HG03039 (cell line): ENCODE measurements at regions not wholly inside any gene's neighbourhood (a gene's known extent, or its start where the extent isn't known, plus 50 kb on each side); places are given as distances from the start of the nearest gene placed in this dataset.

Experiments
- ATAC-seq: cut with Tn5 transposase; IDR thresholded peaks from one replicate; pipeline ENCODE4 v1.9.1; 2021; ENCODE audit warnings: mild to moderate bottlenecking, moderate library complexity; ENCODE audit not compliant: unreplicated experiment

DNA sequence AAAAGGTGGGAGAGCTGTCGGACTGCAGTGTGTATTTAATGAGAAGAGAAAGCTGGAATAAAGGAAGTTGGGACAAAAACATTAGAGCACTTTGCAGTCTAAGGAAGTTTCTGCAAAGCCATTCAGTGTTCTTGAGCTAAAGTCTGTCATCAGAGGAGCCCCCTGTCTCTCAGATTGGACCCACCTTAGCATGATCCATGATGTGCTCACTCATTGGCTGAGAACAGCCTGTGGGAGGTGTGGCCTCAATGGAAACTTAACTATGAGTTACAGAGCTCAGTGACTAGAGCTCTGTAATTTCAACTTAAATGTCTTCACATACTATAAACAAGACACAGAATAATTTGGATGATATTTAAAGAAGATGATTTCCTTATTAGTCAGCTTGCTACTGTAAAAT, 437.0 kb downstream of the BTBD3 start:
- ATAC-seq: no peak

DNA sequence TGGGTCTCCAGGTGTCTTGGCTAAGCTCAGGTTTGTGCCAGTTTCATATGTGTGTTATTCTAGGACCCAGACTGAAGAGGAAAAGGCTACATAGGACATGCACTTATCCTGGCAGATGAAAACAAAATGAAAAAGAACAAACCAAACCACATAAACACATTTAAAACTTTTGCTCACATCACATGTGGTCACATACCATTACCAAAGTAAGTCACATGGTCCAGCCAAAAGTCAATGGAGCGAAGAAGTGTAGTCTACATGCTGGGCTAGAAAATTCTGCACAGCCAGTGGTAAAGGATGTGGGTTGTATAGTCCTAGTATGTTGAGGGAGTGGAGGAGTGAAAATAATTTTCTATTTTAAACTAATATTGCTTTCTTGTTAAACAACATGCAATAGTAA, 437.5 kb downstream of the BTBD3 start:
- no peak for ATAC-seq

DNA sequence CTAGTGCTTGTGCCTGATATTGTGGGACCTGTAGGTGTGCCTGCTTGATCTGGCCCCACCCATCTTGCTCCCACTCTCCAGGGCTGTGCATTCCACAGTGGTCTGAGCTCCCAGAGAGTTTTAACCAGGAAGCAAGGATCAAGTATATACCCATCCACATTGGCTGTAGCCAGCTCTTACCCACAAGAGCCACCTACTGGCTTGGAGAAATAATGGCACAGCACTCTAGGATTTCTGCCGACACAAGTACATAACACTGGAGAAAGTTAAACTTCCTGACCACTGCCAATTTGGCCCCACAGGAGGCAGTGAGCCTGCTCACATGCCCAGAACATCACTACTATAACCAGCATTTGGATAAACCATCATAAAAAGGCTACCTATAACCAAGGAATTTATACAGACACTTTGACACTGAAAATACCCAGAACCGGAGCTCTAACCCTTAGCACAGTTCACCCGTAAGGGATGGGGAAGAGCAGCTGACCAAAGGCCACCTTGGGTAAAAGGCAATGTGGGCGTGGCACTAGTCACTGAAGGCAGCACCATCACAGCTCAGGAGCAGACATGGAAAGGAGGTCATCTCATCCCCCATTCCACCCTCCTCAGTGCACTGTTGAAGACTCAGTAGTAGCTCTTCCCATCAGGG, 440.4 kb downstream of the BTBD3 start:
- no peak for ATAC-seq

DNA sequence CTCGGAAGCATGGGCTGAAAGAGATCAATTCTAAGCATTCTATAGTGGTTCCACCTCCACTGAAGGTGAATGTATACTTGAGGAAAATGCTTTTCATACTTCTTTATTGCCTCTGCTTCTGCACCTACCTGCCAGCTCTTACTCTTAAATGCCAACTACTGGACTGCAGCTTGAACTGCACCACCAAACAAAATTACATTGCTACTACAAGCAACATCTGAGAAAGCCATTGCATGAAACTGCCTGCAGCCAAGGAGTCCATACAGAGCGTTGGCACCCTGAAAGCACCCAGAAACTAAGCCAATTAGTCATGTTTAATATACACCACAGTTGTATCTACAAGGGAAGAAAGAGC, 440.9 kb downstream of the BTBD3 start:
- ATAC-seq: no peak

DNA sequence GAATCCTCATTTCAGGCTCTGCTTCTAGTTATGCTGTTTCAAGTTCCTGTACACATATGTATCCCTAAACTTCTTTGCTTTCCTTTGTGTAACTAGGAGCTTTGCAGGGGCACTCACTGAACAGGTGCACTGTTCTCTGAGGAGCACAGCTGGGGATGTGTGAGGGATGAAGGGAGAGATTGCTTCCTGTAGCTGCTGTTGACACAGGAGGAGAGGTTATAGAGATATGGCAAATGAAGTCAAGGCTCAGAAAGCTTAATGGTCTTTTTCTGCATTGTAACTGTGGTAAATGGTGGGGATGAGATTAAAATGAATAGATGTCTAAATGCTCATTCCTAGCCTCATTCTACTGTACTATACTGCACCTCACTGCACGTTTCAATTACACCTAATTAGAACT, 454.3 kb downstream of the BTBD3 start:
- no peak for ATAC-seq

DNA sequence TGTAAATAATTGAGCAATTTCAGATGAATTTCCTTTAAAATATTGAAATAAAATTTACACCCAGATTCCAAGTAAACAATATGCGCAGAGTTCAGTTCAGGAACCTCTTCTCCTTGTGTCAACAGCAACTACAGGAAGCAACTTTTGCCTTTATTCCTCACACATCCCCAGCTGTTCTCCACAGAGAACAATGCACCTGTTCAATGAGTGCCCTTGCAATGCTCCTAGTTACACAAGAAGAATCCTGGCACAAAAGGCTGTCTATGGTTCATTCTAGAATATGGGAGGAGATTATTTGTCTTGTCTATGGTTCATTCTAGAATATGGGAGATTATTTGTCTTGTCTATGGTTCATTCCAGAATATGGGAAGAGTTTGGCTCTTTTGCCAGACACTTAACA, 454.9 kb downstream of the BTBD3 start:
- ATAC-seq: no peak

DNA sequence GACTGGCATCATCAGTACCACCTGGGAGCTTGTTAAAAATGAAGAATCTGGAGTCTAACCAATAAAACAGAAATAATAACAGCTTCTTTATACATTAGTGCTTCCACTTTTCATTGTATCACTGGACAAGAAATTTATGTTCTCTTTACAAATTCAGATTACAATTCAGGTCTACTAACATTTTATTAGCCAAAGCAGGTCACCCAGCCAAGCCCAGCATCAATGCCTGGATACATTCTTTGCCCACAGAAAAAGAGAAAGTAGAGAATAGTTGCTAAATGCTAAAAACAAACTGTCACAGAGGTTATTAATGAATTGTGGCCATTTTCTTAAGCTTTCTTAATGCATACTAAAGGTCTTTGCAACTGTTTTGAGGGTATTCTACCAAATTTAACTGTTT, 458.3 kb downstream of the BTBD3 start:
- ATAC-seq: no peak

DNA sequence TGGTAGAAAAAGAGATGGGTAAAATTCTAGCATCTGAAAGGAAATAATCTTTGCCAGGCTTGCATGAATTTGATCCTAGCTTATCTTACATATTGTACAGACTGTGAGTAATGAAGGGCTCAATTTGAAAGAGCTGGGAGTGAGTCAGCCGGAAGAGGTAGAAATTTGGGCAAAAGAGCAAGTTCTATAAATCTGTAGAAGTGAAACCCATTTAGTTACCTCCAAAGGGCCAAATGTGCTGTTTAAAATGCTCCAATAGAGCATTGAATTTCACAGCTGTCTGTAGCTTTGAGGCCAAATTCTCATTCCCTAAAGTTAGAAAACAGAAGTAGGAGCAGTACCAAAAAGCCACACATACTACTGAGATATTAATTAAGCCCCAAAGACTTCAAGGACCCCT, 466.1 kb downstream of the BTBD3 start:
- ATAC-seq: no peak

DNA sequence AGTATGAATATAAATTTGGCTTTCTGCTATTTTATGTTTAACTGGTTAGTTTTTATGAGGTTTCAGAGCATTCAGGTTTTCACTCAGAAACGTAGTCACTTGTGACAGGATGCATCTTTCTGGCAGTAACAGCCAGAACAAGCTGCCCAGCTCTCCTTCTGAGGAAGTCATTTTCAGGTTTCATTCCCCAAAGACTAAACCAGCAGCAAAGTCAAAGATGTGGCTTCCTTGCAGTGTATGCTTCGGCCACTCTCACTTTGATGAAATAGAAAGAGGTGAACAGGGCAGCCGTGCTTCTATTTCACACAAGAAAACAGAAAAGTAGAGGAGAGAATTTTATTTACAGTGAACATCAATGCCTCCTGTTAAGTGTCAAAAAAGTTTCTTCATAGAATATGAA, 469.1 kb downstream of the BTBD3 start:
- no peak for ATAC-seq

DNA sequence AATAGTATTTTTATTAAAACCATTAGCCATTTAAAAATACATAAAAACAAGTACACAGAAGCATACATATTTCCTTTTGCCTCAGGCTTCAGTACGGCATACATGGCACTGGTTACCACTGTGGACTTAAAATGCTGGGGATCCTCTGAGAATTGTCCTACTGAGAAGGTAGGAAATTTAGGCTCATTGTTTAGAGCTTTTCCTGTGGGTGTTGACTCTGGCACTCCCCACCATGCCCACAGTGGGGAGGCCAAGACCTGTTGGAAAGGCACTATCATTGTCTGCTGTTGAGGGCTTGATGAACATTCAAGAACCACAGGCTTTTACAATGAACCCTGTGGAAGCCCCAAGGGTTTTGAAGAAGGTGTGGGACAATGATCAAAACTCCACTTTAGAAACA, 473.4 kb downstream of the BTBD3 start:
- ATAC-seq: no peak

DNA sequence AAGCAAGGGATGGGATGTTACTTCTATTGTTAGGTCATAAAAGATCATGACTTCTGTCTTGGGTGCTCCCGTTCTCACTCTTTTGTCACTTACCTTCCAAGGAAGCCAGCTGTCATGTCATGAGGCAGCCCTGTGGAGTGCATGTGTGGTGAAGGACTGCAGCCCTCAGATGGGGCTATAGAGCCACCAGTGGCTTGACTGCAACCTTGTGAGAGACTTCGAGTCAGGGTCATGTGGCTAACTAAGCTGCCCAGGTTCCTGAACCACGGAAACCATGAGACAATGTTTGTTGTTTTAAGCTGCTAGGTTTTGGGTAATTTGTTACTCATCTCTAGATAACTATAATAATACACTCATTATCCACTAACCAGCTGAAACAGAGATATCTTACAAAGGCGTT, 477.1 kb downstream of the BTBD3 start:
- no peak for ATAC-seq

DNA sequence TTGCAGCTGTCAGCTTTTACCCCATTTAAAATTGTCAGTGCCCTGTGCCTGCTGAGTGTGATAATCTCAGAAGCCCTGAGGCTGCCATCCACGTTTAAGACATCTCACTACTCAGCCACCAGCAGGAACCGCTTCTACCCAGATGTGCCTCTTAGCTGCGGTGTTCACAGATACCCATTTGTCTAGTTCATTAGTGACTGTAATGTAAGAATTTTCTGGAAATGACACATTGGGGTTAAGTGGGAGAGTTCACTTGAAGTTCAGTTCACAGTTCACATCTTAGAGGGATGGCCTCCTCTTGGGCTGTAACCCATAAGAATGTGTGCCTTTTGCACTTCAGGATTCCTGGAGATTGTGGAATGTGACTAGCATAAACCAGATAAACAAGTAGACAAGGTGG, 477.7 kb downstream of the BTBD3 start:
- ATAC-seq: no peak

DNA sequence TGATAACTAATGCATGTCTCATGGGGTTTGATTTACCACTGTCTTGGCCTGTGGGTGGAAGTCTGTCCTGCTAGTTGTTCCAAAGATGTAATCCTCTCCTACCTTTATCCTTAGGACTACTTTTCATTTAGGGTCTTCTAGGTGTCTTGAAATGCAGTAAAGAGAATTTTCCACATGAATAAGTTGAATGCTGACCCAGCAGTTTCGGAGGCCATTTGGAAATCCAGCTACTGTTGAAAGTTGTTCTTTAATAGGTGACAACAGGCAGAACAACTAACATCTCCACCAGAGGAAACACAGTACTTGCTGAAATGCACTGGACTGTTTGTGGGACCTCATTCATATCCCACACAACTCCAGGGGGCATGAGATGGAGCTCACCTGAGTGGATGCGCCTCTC, 478.1 kb downstream of the BTBD3 start:
- ATAC-seq: no peak

DNA sequence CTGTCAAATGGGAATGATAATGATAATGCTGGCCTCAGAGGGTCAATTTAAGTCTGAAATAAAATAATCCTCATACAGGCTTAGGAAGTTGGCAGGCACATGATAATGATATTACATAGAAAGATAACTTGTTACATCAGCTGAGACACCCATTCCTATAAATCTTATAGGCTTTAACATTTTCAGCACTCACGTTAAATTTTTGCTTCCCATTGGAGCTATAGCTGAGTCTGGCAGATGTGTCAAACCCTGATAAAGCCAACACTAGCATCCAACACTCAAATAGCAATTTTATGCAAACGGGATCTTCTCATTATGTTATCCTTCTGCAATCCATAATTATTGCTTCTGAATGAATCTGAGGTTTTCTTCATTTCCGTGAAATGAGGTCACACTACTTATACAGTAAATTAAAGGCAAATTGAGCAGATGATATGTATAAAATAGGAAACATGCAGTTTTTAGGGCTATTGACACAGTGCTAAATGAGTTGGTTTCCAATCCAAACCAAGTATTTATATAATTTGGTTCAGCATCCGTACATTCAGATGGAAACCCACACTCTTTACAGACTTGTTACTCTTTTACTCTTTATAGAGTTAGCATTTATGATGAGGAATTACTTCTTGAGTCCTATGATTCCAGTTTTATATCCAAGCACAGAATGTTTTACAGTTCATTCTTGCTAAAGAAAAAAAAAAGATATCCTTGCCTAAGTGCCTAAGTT, 481.6 kb downstream of the BTBD3 start:
- ATAC-seq: no peak

DNA sequence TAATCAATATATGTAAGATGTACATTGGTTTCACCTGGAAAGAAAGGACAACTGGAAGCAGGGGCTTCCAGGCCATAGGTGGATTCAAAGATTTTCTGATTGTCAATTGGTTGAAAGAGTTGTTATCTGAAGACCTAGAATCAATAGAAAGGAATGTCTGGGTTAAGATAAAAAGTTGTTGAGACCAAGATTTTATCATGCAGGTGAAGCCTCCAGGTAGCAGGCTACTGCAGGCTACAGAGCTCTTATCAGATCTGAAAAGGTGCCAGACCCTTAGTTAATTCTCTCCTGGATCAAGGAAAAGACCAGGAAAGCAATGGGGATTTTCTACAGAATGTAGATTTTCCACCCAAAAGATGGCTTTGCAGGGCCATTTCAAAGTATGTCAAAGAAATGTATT, 487.2 kb downstream of the BTBD3 start:
- no peak for ATAC-seq

DNA sequence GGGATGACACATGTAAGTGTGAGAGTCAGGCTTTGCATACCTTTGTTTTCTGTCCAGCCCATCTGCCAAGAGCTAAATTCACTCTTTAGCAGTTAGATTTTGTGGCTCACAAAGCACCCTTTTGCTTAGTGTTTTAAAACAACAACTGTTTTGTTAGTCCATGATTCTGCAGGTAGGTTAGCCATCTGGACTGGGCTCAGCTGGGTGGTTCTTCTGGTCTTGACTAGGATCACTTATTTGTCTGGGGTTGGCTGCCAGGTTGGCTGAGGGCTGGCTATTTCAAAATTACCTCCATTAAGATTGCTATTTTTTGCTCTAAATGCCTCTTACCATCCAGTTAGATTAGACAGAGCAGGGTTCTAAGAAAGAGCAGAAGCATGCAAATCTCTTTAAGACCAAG, 489.3 kb downstream of the BTBD3 start:
- ATAC-seq: no peak

DNA sequence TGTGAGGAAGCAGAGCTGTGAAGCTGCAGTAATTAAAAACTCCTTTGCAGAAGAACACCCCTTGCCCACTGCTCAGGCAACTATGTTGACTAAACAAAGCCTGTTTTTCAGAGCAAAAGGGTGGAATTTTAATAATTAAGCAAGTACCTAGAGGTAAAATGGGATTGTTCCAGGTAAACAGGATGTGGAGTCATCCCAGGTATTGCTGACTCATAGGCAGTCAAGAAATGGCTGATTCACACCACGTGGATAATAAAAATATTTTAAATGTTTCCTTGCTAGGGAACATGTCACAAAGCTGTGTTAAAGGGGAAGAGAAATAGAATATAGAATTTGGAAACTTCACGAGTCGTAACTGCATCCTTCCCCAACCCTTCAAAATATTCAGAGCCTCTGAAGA, 491.8 kb downstream of the BTBD3 start:
- no peak for ATAC-seq

DNA sequence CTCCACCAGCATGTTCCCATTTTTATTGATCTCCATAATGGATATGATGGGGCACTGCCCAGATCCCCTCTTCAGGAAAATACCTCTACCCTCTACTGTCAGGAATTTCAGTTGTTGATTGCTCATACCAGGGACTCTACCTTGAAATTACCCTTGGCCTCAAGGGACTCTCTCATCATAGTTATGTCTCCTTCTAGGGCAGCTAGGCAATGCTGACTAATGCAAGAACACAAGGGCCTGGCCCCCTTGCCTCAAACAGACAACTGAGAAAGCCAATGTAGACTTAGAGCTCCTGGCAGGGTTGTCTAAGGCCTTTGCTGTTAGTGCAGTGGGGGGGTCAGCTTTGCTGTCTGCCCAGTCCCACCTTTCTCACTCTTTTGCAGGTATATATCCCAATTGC, 493.1 kb downstream of the BTBD3 start:
- no peak for ATAC-seq

DNA sequence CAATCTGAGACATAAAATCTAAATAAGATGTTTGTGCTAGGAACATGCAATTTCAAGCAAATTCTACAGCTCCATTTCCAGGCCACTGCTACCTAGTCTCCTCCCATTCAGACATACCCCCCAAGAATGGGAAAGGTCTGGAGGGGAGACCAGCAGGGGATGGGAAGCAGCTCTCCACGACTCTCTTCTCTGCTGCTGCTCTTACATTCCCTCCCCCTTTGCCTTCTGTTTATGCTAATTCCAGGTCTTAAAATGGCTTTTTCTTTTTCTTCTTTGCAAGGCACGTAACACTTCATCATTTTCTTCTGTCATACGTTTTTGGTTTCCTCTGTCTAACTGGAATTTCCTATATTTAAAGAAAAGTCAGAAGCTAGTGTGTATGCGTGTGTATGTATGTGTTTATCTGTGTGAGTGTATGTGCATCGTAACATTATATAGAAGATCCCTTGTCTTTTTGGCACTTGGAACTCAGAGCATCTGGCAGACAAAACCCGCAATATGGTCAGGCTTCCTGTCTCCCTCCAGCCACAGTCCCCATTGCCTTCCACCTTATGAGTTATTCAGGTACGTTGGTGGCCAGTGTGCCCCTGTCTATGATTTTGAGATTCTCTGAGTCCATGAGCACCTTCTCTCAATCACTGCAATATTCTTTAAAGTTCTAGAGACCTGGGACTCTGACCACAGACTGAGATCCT, 493.7 kb downstream of the BTBD3 start:
- ATAC-seq: no peak

DNA sequence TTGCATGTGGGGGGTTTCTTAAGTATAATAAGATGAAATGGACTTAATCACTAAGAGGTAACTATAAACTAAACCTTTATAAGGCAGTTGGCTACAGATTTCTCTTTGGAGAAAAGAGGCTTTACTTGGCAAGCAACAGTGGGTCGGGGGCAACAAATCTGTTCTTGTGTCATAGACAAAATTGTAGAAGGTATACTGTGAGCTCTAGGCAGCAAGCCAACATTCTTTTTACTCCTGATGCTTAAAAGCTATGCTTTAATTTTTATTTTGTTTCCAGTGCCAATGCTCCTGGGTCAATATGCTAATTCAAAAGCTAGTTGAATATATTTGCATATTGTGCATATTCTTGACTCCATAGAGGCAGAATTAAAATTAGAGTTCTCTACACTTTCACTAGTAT, 495.4 kb downstream of the BTBD3 start:
- ATAC-seq: no peak

DNA sequence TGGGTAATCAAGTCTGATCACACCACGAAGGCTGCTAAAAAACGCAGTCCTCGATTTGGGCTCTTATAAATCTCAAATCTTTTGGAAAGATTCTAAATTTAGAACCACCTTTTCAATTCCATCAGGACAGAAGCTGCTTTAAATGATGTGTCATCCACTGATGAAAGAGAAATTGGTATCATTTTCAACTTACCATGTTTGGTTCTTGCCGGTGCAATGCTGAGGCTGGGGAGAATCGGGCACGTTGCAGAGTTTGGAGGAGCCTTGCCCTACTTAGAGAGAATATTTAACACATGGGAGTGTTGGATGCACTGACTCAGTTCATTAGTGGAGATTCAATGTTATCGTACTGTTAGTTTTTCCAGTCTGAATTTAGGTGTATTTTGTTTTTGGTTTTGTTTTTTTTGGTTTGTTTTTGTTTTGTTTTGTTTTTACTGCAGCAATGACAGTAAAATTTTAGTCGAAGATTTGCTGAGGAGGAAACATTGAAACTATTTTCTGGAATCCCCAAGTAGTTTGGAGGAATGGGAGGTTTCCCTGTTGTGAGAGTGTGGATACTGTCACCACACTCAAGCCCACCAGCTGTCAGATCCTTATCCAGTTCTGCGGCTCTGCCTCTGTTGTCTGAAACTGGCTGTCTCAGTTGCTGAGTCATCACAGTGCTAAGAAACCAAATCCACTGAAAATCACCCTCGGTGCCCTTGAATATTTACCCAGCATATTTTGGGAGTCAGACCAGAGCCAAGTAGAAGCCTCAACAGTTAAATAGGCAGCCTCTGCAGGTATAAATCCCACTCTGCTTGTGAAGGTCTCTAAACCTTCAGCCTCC, 497.0 kb downstream of the BTBD3 start:
- ATAC-seq: no peak

DNA sequence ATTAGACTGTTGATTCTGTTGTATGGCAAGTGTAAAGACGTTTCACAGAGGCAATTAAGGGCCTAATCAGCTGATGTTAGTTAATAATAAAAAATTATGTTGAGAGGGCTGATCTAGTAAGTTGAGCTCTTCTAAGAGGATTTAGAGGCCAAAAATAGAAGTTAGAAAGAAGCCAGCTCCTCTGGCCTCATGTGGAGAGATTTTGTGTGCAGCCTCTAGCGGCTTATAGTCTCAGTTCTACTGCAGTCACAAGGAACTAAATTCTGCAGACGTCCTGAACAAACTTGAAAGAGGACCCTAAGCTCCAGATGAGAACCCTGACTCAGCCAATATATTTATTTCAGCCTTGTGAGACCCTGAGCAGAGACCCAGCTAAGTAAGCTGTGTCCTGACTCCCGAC, 498.6 kb downstream of the BTBD3 start:
- ATAC-seq: no peak
